Fibroblast of skin of left biceps (primary cell): ENCODE measurements at regions not wholly inside any gene's neighbourhood (a gene's known extent, or its start where the extent isn't known, plus 50 kb on each side); places are given as distances from the start of the nearest gene placed in this dataset.

ENCODE experiments used
- DNase-seq, 2 experiments: peaks; one replicate each; pipeline ENCODE4 v3.0.0-alpha.2; 2013; ENCODE audit warnings: low read depth in 2 of 2

DNA sequence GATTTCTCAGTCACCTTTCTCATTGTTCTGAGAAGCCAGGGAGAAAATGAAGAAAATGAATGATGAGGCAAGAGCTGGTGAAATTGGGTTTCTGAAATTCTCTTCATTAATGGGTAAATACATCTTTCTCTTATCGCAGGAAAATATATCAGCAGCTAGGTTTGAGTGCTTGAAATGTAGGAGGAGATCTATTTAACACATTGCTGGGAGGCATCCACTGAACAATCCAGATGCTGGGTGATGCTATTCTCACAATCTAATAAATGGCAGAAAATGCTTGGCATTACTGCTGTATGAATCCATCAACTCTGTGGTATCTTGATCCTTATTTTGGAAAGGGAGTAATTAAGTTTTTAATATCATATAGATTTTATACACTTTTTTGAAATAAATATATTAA, 199.6 kb upstream of the LRP1B start:
- no peak for DNase-seq

DNA sequence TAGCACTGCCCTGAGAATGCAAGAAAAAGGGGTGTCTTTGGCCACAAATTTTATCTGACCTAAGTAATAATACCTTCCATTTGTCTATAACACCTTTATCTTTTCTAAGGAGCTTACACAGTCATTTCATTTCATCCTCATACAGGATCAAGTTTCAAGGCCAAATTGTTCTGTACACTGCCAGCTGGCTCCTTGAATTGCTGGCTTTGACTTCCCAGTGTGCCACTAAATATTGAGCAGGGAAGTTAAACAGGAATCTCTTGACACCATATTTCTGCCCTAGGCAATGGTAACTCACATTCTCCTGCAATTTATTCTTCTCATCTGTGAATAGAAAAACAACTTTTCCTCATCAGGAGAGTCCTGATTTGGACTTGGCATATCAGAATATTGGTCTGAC, 195.1 kb upstream of the LRP1B start:
- DNase-seq = no peak

DNA sequence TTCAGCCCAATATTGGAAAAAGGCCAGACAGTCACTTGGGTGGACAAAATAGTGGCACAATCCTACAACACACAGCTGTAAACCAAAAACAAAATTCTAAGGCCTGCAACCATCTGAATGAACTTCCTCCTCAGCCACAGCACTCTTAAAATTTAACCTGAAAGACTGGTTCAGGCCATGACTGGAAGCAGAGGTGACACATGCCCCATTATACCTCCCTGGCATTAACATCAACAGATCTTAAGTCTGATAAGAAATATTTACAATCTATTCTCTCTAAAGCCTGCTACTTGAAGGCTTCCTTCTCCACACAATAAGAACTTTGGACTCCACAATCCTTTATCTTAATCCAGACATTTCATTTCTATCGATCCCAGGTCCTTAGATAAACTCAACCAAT, 192.4 kb upstream of the LRP1B start:
- no peak for DNase-seq

DNA sequence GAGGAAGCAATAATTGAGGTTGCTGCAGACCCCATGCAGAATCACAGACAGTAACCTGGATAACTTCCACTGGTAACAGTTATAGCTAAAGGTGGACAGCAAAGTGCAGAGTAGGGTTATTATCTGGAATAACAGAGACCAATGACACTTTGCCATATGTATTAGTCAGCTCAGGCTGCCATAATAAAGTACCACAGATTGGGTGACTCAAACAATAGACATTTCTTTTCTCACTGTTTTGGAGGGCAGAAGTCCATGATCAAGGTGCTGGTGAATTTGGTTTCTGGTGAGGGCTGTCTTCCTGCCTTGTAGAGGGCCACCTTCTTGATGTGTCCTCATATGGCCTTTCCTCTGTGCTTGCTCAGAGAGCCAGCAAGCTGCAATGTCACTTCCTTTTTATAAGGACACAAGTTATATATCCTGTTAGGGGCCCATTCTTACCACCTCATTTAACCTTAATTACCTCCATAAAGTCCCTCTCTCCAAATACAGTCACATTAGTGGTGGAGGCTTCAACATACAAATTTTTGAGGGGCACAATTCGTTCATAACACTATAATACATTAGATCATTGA, 191.0 kb upstream of the LRP1B start:
- DNase-seq = no peak

DNA sequence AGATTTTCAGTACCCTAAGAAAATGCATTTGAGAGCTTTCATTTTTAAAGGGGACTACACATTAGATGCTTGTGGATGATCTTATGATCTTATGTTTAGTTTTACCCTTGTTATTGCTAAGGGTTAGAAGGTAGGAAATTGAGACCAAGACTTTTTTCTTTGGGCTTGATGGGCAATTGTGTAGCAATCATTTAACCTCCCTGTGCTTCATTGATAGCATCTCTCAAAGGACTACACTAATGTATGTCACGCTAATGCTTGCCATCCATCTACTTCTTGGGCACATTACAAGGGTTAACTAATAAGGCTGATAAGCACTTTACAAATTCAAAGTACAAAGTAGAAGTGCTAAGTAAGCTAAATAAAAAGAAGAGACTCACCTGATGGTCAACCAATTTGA, 189.3 kb upstream of the LRP1B start:
- no peak for DNase-seq

DNA sequence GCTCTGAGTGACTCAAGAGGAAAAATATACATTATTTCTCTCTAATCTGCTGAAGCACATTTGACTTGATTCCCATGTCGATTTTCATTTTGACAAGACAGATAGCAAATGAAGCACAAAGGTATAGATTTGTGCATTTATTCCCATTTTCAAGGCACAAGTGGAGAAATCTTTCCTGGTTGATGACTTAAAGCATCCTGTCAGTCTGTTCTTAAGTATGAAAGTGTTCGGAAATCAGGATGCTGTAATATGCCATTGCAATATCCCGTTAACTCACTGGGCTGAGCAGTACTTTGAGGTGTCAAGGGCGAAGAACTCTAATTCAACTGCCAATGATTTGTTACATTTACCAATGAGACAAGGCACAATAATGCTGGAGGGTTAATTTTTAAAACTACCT, 185.2 kb upstream of the LRP1B start:
- no peak for DNase-seq

DNA sequence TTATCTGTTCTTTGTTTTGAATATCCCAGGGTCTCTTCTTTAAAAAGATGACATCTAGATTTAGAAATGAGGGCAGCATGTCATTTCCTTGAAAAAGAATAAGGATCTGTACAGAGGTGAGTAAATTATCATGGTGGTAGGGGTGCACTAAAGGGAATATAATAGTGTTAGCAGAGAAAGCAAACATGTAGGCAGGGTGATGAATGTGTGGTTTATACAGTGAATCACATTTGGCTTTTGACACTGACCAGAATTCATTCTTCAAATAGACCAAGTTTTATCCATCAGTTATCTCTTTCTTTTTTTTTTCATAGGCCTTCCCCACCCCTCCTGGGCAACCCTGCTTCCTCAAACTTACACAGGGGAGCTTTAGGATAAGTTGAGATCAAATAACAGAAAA, 184.5 kb upstream of the LRP1B start:
- DNase-seq = no peak

DNA sequence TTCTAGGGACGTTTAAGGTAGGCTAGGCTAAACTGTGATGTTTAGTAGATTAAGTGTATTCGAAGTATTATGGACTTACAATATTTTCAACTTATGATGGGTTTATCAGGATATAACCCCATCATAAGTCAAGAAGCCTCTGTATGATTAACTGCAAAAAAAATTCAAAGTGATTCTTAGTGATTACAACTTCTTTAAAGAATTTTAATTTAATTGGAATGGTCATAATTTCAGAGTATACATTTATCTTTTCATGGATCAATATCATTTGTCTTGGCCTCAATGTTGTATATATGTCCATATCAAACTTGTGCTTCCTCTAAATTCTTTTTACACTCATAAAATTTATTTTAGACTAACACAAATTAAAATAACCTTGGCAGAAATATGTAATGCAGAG, 183.3 kb upstream of the LRP1B start:
- no peak for DNase-seq

DNA sequence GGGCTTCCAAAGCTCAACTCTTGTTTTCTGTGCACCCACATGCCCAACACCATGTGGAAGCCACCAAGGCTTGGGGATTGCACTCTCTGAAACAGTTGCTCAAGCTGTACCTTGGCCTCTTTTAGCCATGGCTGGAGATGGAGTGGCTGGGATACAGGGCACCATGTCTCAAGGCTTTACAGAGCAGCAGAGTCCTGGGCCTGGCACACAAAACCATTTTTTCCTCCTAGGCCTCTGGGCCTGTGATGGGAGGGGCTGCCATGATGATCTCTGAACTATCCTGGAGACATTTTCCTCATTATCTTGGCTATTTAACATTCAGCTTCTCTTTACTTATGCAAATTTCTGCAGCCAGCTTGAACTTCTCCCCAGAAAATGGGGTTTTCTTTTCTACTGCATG, 179.7 kb upstream of the LRP1B start:
- no peak for DNase-seq

DNA sequence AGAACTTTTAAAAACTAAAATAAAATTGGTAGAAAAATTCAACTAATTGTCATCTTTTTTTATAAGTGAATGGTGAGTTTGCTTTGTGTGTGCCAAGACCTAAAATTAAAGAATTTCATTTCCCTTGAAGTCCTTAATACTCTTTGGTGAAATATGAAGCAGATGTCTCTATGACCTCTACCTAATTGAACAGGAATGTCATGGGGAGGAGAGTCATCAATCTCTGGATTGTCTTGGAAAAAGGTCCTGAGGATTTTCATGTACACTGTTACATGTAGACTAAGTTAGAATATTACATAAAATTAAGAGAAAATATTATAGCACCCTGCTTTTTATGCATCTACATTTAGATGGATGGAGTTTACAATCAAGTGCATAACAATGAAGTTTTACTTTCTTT, 177.9 kb upstream of the LRP1B start:
- DNase-seq = no peak

DNA sequence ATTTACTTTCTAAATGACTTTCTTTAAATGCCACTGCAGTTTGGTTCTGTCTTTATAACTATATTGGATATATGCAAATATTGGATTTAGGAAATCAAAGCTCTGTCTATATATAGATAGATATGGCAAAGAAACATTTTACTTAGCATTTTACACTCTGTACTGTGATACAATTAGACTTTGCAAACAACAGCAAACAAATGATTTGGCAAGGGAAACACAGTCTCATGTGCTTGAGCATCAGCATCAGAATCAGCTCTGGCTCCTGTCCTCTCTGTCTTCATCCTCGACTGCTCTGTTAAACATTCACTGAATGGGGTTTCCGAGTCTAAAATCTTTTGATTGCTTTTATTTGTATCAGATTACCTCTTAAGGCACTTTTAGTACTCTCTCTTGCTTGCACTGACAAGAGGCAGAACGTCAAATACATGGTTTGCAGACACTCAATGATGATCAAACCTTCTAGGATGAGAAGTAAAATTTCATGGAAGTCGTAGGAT, 176.8 kb upstream of the LRP1B start:
- DNase-seq = no peak

DNA sequence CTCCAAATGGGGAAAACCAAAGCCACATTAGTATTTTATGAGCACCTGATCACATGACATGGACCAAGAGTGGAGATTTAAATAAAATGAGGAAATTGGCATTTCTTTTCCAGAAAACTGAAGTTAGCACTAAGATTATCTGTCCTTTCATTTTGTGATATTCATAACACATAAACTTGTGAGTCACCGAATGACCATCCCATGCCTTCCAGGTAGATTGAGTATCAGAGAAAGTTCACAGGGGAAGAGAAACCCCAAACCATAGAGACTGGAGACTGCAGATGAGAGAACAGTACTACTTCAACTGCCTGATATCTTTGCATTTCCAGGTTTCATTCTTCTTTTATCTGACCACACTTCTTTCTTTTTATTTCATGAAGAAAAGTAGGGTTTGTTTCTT, 176.3 kb upstream of the LRP1B start:
- DNase-seq = no peak

DNA sequence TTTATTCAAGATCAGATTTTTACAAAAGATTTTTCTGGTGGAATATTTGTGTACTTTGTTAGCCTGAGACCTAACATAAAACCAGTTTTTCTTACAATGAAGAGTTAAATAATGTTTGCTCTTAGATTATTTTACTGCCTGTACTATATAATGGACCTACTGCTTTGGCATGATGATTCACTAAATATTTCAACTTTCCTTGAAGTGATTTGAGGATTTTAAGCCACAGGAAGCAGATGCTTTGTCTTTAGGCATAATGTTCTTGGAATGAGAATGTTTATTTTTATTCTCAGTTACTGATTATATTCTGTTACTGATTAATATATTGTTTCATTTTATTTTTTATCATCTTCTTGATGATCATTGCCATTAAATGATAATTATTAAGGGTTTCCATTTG, 175.3 kb upstream of the LRP1B start:
- DNase-seq = no peak

DNA sequence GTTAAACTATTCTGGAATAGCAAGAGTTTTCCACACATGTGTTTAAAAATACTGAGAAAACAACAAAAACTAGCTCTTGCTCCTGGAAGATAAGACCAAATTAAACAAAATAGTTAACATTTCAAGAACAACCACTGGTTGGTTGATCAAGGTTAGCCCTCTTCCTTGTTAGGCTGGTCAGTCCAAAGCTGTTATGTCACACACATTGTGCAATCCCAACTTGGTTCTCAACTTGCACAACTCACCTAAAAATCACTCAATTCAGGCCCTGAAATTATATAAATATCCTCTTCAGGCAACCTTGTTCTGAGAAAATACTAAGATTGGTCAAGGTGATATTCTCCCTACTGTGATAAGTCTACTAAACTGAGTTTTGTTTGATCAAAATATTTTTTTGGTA, 169.7 kb upstream of the LRP1B start:
- no peak for DNase-seq

DNA sequence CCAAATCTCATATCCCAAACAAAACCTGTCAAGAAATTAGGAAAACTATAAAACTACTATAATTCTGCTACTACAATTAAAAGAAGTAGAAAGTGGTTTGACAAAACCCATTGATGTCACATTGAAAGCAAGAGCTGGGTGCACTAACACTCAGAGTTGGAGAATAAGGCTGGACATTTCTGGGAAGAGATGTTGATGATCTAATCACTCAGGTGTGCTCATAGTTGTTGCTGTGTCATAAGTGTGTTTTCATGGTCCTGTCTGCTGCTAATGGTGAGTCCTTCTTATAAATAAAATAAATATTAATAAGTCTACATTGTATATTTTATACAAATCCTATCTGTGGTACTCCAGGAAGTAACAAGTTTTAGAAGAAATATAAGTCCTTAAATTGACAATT, 168.2 kb upstream of the LRP1B start:
- no peak for DNase-seq

DNA sequence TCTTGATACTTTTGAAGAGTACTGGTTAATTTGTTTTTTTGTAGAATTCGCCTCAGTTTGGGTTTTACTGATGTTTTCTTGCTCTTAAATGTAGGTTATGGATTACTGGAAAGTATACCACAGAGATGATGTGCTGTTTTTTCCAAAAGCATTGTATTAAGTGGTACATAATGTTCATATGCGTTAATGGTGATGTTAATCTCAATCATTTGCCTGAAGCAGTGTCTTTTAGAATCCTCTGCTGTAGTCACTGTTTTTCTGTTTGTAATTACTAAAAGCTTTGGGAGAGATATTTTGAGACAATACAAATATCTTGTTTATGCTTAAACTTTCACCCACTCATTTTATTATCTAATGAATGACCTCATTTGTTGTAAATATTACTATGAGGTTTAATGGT, 163.4 kb upstream of the LRP1B start:
- DNase-seq = no peak

DNA sequence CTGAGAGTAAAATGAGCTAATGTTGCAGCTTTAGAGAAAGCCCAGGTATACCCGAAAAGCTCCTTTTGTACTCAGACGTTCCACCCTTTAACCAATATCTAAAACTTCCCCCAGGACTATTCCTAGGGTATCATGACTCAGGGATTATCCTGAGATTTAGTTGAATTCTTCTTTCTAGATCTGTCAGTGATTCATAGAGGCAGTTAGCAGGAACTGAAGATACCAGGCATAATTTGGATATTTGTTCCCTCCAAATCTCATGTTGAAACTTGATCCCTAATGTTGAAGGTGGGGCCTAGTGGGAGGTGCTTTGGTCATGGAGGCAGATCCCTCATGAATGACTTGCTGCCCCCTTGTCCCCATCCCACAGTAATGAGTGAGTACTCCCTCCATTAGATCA, 161.2 kb upstream of the LRP1B start:
- DNase-seq = peak in 1 of 2 experiments; percentile 6

DNA sequence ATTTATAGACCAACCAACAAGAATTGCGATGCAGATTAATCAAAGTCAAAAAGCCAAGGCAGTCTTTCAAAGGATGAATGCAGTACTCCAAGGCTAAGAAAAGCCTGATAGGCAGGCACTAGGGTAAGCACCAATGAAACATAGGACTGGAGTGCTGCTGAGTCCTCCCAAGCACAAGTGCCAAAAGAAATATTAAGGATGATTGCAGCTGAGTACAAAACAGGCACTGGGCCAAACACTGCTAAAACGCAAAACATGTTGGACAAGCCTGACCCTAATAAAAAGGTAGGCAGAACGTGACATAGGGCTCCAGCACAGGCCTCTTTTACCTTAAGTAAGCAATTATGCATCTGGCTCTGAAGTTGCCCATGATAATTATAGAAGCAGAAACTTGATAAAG, 160.1 kb upstream of the LRP1B start:
- DNase-seq = no peak

DNA sequence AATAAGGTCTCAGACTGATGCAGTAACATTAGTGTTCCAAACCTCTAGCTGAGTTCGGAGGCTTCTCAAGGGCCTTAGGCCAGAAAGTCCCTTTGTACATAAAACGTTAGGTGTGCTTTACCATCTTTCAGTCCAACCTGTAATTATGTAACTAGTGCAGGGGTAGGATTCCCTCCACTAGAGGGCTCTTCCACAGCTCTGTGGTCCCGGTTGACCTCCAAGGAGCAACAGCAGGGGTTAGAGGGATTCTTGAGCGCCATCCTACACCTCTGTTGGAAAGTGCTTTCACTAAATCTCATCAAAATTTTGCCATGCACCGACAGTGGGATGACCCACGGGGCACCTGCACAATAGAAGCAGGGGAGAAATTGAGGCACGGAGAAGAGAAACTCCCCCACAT, 155.8 kb upstream of the LRP1B start:
- no peak for DNase-seq

DNA sequence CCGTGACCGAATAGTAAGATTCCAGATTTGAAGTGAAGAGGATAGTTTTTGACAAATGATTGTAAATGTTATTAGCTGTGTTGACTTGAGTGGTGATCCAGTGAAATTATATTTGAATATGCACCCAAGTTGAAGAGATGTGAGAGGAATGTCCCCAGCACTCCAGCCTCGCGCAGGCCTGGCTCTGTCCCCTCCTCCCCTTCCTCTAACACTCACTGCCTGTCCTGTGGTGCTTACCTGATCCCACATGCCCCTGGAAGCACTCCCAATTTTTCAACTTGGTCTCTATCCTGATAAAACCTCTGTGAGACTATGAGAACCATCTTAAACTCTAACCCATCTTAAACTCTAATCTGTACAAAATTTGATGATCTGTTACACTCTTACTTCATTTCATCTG, 154.7 kb upstream of the LRP1B start:
- no peak for DNase-seq

DNA sequence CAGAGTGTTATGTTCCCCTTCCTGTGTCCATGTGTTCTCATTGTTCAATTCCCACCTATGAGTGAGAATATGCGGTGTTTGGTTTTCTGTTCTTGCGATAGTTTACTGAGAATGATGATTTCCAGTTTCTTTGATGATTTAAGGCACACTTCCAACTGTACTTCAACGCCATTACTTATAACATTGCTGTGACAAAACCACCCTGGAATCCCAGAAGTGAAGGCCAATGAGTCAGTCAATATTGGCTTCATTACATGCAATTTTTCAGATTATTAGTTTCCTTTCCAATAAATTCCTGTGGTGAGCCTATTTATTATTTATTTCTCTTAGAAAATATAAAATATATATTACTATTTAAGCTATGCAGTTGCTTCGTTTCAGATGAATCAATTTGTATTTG, 153.5 kb upstream of the LRP1B start:
- DNase-seq = peak; percentile 27 to 44

DNA sequence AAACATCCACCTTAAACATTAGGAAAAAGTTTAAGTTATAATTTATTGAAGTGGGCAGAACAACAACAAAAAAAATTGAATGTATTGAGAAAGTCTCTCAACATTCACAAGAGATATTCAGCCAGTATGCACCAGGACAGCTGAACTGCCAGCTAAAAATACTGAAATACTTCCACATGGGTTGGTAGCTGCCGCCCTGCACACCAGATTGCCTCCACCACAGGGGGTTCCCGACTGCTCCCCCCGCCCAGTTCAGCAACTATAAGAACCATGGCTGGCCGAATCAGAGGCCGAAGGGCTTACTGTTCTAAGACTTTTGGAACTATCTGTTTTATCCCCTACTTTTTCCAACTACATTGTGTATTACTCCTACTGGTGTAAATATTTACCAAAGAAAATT, 150.0 kb upstream of the LRP1B start:
- DNase-seq = no peak

DNA sequence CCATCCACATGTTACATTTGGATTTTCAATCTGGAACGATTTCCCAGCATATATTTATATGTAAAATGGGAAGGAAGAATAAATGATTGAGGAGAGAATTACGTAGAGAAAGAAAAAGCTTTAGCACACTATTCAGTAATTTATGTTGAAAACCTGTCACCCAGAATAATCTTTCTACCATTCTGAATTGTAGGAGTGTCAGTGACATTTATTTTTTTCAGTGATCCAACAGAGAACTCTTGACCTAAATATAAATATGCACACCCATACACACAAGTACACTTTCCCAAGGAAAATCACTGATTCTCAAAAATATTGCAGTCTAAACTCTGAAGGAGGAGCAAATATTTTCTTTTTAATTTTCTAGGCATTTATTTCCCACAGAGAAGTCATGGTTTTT, 140.2 kb upstream of the LRP1B start:
- DNase-seq = no peak

DNA sequence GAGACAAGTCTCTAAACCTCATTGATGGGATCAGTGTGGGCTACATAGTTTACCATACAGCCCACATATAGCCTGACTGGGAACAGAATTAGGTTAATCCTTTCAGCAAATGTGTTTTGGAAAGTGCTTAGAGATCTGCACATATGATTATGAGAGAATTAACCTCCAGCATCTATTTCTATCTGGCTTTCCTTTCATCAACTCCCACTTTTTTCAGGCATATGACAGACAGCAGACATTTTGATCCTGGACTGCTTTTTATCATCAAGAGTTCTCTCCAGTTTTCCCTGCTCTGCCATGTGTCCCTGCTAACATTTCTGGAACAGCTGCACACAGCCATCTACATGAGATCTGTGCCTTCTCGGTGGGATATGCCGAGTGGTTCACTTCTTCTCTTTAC, 139.5 kb upstream of the LRP1B start:
- DNase-seq = no peak

DNA sequence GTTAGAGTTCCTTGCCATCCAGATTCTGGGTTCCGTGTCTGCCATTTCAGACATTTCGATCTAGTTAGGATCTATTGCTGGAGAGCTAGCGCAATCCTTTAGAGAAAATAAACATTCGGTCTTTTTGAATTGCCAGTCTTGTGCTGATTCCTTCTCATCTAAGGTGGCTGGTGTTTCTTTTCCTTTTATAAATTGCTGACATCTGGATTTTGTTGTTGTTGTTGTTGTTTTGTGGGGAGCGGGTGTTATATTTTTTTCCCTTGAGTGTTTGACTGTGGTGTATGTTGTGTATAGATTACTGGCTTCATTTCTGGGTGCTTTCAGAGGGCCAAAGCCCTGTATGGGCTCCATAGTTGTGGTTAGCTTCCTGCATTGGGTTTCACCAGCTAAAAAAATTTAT, 128.5 kb upstream of the LRP1B start:
- DNase-seq = no peak
